ENCODE measurements at regions not wholly inside any gene's neighbourhood (a gene's known extent, or its start where the extent isn't known, plus 50 kb on each side); places are given as distances from the start of the nearest gene placed in this dataset.

DNA sequence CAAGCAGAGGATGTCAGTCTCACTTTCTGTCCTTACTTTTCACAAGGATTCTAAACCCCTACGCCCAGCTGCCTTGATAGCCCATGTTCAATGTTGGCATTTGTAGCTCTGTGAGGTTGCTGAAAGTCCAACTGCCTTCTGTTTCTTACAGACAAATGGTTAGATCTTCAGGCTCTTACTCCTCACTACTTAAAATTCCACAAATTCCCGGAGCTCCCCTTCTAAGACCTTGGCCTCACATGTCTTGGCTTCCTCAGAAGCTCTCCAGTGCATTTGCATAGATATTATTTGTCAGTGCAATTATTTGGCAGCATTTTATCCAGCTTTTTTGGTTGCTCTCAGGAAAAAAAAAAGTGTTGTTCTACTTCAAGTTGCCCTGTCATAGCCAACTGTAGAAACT lies 453.7 kb upstream of the CELF4 start:
- no peak for DNase-seq

DNA sequence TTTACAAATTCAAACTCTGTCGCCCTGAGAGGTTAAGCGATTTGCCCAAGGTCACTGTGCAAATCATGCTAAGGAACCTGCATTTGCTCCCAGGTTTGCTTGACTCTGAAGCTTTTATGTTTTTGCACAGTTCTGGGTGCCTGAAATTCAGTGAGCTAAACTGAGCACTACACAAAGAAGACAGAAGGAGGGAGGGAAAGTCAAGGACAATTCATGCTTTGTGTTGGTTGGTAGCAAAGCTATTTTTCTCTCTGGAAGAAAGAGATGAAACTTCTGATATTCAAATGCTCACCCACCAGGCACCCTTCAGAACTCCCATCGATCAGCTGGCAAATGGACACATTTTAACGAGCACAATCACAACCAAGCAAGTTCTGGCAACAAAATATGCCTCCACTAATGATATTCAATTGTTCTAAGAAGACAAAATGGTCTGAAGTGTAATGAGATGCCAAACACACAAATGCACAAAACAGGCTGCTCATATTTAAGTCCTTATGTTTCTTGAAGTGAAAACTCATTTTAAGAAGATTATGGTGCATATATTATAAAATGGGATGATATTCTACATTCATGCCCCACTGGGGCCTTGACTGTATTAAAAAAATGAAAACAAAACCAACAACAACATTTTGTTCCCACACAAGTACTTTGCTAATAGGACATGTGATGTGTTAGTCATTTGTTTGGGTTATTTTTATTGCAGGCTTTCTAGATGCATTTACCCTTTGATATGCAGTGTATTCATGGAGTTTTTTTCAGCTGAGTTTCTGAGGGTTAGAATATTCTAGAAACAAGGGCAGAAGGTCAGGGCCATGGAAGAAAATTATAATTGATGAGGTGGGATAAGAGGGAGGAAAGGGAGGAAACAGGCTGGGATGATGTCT lies 445.6 kb upstream of the CELF4 start:
- peak in 5 of 56 donors; percentile 2 to 31 (median 11) for DNase-seq

GRCh38 chr18:38010037-38010436 lies 444.4 kb upstream of the CELF4 start:
- no peak for DNase-seq

DNA sequence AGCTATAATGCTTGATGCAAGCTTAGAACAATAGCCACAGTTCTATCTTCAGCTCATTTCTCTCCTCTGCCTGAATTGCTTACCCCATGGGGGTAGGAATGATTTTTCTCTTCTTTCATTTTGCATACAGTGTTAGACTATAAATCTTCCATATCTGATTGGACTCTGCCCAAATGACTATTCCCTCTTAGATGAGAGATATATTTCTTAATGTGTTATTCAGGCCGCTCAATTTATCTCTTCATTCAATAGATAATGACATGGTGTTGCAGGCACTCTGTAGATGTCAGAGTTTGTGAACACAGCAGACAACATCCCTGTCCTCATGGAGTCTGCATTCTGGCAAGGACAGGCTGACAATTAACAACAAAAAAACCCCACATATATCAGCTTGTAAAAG lies 443.7 kb upstream of the CELF4 start:
- no peak for DNase-seq

- peak in 3 of 56 donors; percentile 1 to 4 (median 2) for DNase-seq
Observed at GRCh38 chr18:38007676-38008330, 442.2 kb upstream of the CELF4 start.

DNA sequence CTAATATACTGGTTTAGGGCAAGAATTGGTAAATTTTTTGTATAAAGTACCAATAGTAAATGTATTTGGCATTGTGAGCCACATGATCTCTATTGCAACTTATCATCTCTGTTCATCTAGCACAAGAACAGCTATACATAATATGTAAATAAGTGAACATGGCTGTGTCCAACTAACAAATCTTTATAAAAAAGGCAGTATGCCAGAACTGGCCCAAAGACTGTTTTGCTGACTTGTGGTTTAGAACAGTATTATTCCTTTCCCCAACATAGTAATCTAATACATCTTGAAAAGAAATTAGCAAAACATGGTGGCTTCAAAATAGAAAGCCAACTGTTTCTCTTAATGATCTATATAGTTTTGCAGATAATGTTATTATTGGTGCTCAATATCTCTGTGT lies 441.4 kb upstream of the CELF4 start:
- no peak for DNase-seq

DNA sequence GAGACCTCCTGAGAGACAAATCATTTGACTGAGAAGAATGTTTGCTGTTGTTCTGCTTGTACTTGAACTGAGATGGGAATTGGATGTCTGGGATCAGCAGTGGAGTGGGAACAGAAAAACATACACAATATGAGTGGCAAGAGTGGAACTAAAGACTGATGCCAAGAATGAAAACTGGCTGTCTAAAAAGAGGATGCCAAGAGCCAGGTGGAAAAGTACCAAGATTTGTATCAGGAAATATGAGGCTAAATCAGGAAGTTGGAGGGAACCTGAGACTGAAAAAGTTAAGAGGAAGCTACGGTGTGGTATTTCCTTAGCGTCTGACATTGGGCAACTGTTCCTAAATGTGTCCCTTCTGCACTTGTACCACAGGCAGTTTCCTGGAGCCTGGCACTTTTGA lies 440.9 kb upstream of the CELF4 start:
- DNase-seq, result no peak

DNA sequence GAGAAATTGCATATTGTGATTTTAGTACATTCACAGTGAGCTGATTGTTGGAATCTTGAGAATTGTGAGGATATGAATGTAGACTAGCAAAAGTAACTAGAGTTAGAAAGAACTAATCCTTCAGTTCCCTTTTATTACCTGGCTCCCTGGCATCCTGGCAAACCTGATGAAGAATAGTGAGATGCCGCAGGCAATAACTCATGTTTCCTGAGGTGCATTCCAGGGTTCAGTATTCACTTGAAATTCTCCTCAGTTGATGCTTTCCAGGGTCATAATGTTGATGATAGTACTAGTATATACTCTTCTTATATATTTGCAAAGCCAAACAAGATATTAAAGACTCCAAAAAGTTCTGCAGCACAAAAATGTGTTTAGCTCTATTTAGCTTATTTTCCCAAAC lies 432.1 kb upstream of the CELF4 start:
- DNase-seq, result no peak

GRCh38 chr18:37987901-37988300 lies 422.3 kb upstream of the CELF4 start:
- no peak for DNase-seq

- DNase-seq, result no peak
Observed at GRCh38 chr18:37986665-37987064, 421.1 kb upstream of the CELF4 start.

DNA sequence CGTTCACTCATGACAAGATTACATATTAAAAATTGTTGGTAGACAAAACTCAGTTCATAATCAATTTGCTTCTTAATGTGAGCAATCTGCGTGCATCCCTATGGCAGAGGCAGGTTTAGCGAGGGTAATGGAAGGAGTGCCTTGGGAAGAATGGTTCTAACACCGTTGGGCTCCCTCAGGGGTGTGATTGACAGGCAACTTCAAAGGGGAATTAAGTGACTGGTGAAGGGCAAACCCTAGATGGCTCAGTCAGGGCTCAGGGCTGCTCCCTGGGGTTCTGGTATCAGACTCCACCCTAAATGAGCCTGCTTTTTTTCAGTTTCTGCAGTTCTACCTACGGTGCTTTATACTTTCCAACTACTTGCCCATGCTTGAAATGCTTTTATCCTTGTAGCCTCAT lies 419.5 kb upstream of the CELF4 start:
- no peak for DNase-seq

DNA sequence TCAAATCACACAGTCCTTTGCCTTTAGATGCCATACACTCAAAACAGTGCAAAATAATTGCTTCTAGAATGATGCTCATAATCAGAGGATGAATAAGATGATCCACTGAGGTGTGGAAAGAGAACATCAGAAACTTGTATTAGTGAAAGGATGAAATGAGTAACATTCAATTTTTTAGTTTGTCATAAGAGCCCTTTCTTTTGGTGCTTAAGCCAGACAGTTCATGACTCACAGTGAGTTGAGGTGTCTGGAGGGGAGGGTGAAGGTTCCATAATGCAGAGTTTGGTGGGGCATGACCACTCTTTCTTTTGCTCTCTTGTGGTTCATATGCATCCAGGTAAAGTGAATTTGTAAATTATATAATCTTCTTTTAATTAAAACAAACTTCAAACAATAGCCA lies 415.0 kb upstream of the CELF4 start:
- DNase-seq, result no peak

DNA sequence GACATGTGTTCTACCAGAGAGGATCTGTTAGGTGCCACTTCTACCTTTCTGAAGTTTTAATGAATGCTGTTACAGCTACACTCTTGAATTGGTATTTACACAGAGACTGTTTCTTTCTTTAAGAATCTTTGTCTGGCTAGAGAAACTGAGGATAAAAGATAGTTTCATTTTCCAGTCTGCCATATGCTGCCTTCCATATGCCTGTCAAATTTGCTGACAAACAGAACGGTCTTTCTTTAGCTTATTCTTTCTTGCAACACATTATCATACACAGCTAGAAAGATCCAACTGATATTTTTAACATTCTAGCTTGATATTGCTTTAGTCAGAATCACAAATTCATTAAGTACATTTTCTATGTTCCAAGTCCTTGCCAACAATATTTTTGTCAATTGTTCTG lies 409.8 kb upstream of the CELF4 start:
- DNase-seq, result no peak

GRCh38 chr18:37967261-37967660 lies 401.7 kb upstream of the CELF4 start:
- DNase-seq, result peak in 1 of 56 donors; percentile 4

DNA sequence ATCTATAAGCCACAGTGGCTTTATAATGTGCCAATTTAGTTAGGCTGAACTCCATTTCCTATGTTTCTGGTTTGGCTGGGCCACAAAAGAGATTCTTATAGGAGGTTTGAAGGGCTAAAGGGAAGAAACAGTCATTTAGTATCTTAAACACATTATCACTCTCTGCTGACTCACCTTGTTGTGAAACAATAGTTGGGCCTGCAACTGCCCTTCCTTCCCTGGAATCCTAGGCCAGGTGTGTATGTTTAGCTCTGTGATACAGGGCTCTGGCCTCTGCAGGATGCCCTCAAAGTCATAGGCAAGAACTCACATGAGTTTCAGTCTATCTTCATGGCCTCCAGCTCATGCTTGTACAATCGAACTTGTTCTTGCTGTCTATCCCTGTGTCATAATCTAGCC lies 400.0 kb upstream of the CELF4 start:
- DNase-seq, result no peak

DNA sequence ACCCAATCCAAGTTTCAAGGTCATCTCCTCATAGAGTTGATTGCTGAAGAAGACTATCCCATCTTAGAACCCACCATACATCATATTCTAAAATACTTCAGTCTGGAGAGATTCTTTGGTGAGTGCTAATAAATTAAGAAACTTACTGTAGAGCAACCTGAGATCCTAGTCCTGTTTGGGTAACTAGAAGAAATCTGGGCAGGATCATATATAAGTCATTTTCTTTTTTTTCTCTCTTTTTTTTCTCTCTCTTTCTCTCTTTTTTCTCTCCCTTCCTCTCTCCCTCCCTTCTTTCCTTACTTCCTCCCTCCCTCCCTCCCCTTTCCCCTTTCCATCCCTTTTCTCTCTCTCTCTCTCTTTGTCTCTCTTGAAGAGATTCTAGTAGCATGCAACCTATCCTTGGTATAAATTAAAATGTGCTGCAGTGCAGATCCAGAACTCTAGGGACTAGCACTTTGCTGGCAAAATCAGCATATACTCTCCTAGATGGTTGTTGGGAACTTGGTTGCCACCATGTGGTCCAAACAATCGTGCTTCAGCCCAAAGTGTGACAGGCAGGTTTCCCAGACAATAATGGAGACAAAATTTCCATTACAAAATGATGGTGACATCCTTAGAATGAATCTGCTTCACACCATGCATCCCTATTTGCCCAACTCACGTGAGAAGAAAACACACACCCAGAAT lies 399.4 kb upstream of the CELF4 start:
- no peak for DNase-seq

DNA sequence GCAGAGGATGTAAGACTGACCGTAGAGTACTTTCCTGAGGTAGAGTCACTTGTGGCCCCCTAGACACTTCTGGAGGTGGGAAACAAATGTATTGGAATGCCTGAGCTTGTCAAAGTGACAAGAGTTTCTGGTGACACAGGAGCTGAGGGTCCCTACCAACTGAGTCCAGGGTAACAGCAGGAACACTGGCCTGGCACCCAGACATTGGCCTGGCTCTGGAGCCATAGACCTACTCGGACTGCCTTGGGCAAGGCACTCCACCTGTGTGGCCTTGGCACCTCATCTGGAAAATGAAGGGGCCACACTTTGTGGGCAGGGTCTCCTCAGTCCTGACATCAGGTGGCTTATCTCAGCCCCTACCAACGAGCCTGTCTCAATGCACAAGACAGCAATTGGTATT lies 398.2 kb upstream of the CELF4 start:
- no peak for DNase-seq

GRCh38 chr18:37962316-37962966 lies 396.8 kb upstream of the CELF4 start:
- DNase-seq, result no peak

DNA sequence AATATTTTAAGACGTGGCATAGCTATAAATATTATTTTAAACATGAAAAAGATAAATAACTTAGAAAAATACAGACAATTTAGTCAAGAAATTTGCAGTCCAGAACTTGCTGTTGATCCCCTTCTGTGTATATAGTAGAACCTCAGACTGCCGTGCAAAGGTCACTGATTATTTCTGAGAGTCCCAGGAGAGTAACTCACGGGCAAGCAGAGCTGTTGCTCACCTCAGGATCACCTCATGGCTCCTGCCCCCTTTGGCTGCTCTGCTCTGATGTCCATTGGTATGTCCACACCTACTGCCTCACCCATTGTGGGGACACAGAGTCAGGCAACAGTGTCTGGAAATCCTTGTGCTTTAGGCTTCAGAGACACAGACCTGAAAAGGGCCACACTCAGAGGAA lies 392.9 kb upstream of the CELF4 start:
- DNase-seq, result no peak

GRCh38 chr18:37956902-37957301 lies 391.3 kb upstream of the CELF4 start:
- no peak for DNase-seq

- no peak for DNase-seq
Observed at GRCh38 chr18:37956020-37956419, 390.4 kb upstream of the CELF4 start.

GRCh38 chr18:37955201-37955600 lies 389.6 kb upstream of the CELF4 start:
- DNase-seq, result no peak
